Left ventricle myocardium inferior (tissue), 1 donor: ENCODE measurements at regions not wholly inside any gene's neighbourhood (a gene's known extent, or its start where the extent isn't known, plus 50 kb on each side); places are given as distances from the start of the nearest gene placed in this dataset.

Experiments
- DNase-seq: peaks from one replicate; pipeline ENCODE4 v3.0.0-alpha.2; 2020
- H3K27ac ChIP-seq: fragments of 200-600 bp; replicated peaks from 2 replicates; pipeline ENCODE4 v1.8.0; 2021
- H3K27me3 ChIP-seq: fragments of 200-600 bp; 2 replicates; pipeline ENCODE4 v1.8.0; 2021; ENCODE audit warnings: low read depth
- H3K36me3 ChIP-seq: fragments of 200-600 bp; 2 replicates; pipeline ENCODE4 v1.8.0; 2021
- H3K4me1 ChIP-seq: fragments of 200-600 bp; 2 replicates; pipeline ENCODE4 v1.8.0; 2021
- H3K4me3 ChIP-seq: fragments of 200-600 bp; 2 replicates; pipeline ENCODE4 v1.8.0; 2021; ENCODE audit warnings: mild to moderate bottlenecking, moderate library complexity
- H3K9me3 ChIP-seq: fragments of 200-600 bp; replicated peaks from 2 replicates; pipeline ENCODE4 v1.8.0; 2021
- intact Hi-C: fragments of 100-400 bp; cut with micrococcal nuclease; formaldehyde crosslinking; loops from one replicate; pipeline ENCODE4 v1.11.0; 2022
- TF ChIP-seq, protein P1 (sequence below): fragments of 200-600 bp; IDR thresholded peaks from 2 replicates; pipeline ENCODE4 v1.8.0; 2021; ENCODE audit warnings: antibody characterized with exemption, mild to moderate bottlenecking, borderline replicate concordance
- donor health status: DM: no; HTN: yes; CAD: no; lungs with severe emphysema.

DNA sequence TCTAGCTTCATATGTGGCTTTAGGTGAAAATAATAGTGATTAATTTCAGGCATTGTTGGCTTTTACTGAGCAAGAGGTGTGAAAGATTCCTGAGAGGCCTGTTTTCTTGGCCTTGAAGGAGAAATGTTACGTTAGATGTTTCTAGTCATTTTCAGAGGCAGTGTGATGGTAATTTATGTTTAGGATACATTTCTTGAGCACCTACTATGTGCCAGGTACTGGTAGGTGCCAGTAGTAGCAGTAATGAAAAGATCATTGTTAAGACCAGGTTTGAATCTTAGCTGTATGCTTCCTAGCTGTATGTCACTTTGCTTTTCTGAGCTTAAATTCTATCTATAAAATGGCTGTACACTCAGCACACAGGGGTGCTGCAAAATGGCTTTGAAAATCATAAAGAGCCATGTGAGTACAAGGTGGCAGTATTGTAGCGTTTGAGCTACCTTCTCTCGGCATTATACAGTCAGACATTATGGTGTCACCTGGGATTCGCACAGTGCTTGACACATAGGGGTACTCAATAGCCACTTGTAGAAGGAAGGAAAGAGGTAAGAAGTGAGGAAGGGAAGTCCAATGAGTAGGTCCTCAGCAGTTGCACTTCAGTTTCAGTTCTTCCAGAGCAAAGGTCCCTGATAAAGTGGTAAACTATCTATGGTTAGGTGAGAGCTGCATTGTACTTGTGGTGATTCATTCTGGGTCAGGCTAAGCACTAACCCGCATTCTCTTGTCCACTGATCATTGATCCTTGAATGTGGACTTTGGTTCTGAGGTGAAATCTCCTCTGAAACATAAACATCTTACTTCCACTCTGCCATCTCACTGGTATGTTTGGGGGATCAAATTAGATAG lies 166.5 kb upstream of the NR3C1 start:
- Histone ChIP-seq H3K4me1 (peaks cover 20% of the 10 kb centered on the region), H3K4me3 (no peak overlapping the region), H3K27ac (no peak overlapping the region), H3K36me3 (no peaks in the 10 kb centered on the region), H3K9me3 (no peaks in the 10 kb centered on the region), H3K27me3 (no peaks in the 10 kb centered on the region)
- intact Hi-C loops, result no loop called here
- no peak for DNase-seq
- TF ChIP-seq, protein P1, sequence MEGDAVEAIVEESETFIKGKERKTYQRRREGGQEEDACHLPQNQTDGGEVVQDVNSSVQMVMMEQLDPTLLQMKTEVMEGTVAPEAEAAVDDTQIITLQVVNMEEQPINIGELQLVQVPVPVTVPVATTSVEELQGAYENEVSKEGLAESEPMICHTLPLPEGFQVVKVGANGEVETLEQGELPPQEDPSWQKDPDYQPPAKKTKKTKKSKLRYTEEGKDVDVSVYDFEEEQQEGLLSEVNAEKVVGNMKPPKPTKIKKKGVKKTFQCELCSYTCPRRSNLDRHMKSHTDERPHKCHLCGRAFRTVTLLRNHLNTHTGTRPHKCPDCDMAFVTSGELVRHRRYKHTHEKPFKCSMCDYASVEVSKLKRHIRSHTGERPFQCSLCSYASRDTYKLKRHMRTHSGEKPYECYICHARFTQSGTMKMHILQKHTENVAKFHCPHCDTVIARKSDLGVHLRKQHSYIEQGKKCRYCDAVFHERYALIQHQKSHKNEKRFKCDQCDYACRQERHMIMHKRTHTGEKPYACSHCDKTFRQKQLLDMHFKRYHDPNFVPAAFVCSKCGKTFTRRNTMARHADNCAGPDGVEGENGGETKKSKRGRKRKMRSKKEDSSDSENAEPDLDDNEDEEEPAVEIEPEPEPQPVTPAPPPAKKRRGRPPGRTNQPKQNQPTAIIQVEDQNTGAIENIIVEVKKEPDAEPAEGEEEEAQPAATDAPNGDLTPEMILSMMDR, result no peak

DNA sequence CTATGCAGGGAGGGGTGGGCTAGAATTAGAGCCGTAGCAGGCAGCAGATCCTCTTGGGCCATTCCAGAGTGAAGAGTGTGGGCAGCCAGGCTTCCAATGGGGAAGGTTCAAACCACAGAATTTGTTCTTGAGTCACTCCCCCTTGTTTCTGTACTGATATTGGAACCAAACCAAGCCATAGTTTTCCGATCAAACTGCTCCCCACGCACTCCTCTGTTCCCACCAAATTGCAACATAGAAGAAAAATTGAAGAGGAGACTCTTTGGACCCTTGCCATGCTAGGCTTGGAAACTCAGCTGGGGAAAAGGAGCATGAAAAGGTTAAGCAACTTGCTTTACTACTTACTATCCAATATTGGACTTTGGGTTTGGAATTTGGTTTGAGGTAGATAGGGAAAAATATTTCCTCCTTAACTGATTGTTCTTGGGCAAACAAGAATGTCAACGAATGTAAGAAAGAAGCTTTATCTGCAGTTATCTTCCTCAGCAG lies 165.8 kb upstream of the NR3C1 start:
- TF ChIP-seq, protein P1, result no peak
- no peak for DNase-seq
- Histone ChIP-seq H3K36me3 (no peaks in the 10 kb centered on the region), H3K27me3 (no peaks in the 10 kb centered on the region), H3K4me3 (no peak overlapping the region), H3K27ac (no peak overlapping the region), H3K4me1 (peaks cover 13% of the 10 kb centered on the region), H3K9me3 (no peaks in the 10 kb centered on the region)
- intact Hi-C loops, result no loop called here

DNA sequence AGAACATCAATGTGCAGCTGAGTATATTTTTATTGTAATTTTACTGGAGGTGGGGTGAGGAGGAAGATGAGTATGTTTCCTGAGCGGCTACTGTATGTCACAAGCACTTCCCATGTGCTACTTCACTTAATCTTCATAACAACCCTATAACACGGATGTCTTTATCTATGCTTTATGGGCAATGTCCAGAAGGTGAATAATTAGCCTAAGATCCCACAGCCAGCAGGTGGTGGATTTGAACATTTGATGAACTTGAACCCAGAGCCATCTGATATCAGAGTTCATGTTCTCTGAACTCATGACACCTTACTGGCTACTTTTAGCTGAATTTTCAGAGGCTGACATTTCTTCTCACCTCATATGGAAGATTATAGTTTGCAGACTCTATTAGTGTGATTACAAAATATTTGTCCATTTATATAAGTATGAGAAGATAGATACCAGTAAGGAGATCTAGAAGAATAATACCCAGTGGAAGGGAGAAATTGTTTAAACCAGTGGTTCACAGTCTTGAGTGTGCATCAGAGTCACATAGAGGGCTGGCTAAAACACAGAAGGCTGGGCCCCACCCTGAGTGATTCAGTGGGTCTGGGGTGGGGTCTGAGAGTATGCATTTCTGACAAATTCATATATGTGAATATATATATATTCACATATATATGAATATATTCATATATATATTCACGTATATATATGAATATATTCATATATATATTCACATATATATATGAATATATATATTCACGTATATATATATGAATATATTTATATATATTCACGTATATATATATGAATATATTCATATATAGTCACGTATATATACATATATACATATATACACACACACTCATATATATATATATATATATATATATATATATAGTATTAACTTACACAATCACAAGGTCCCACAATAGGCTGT lies 164.4 kb upstream of the NR3C1 start:
- no peaks in the 10 kb centered on the region for H3K9me3 ChIP-seq
- TF ChIP-seq, protein P1, result no peak
- no peaks in the 10 kb centered on the region for H3K27me3 ChIP-seq
- H3K4me1 ChIP-seq, result peaks cover under 1% of the 10 kb centered on the region
- no peak overlapping the region for H3K27ac ChIP-seq
- intact Hi-C loops, result no loop called here
- DNase-seq, result no peak
- no peak overlapping the region for H3K4me3 ChIP-seq
- no peaks in the 10 kb centered on the region for H3K36me3 ChIP-seq

DNA sequence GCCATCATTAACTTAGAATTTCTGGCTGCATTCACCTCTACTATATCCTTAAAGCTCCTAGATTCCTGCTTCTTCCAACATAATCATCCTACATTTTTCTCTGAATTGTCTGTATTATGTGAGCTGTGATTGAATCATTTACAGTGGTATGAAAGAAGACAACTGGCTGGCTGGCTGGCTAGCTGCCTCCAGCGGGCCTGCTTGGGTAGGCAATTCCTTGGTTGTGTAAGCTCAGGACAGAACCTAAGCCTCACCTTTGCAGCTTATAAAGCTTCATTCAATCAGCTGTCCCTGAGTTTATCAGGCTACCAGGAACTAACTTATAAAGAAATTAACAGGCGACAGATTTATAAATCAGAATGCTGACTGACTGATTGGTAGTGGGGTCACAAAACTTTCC lies 162.7 kb upstream of the NR3C1 start:
- TF ChIP-seq, protein P1, result no peak
- no peak for DNase-seq
- H3K27me3 ChIP-seq, result no peaks in the 10 kb centered on the region
- no peak overlapping the region for H3K4me3 ChIP-seq
- H3K27ac ChIP-seq, result no peak overlapping the region
- H3K9me3 ChIP-seq, result no peaks in the 10 kb centered on the region
- peaks cover 4% of the 10 kb centered on the region for H3K4me1 ChIP-seq
- no peaks in the 10 kb centered on the region for H3K36me3 ChIP-seq
- intact Hi-C loops, result no loop called here

DNA sequence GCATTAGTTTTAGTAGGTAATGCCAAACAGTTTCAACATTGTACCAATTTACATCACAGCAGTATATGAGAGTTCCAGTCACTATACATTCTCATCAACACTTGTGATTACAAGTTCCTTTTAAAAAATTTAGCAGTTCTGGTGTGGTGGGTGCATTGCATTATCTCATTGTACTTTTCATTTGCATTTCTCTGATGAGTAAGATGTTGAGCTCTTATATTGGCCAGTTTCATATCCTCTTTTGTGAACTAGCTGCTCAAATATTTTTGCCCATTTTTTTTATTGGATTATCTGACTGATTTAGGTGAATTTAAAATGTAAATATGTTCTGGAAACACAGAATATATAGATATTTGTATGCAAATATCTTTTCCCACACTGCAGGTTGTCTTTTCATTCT lies 160.9 kb upstream of the NR3C1 start:
- no peaks in the 10 kb centered on the region for H3K9me3 ChIP-seq
- intact Hi-C loops, result no loop called here
- H3K4me3 ChIP-seq, result no peak overlapping the region
- H3K27ac ChIP-seq, result no peak overlapping the region
- H3K4me1 ChIP-seq, result peaks cover 10% of the 10 kb centered on the region
- TF ChIP-seq, protein P1, result no peak
- no peaks in the 10 kb centered on the region for H3K36me3 ChIP-seq
- DNase-seq, result no peak
- H3K27me3 ChIP-seq, result no peaks in the 10 kb centered on the region
